Right forelimb (tissue), 1 donor: ENCODE measurements at regions not wholly inside any gene's neighbourhood (a gene's known extent, or its start where the extent isn't known, plus 50 kb on each side); places are given as distances from the start of the nearest gene placed in this dataset.

Source experiments
- DNase-seq: peaks from one replicate; pipeline ENCODE4 v3.0.0-alpha.2; 2018

GRCh38 chr2:62447411-62447810 is 58.6 kb downstream of the TMEM17 start:
- DNase-seq = no peak

DNA sequence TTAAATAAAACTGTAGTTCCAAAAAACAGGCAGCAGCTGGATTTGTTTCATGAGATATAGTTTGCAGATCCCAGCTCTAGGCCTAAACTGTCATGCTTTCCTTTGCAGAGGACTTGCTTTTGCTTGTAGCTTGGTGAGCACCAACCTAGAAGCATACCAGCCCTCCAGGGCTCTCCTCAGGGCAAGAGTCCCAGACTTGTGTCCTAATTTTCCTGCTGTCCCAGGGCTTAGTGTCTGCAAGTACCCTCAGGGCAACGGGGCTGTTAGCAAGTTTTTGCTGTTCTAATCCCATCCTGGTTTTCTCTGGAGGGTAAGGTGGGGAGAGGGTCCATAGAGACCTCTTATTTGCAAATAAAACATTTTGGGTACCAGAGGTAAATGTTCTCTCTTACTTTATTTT is 59.5 kb downstream of the TMEM17 start:
- no peak for DNase-seq

DNA sequence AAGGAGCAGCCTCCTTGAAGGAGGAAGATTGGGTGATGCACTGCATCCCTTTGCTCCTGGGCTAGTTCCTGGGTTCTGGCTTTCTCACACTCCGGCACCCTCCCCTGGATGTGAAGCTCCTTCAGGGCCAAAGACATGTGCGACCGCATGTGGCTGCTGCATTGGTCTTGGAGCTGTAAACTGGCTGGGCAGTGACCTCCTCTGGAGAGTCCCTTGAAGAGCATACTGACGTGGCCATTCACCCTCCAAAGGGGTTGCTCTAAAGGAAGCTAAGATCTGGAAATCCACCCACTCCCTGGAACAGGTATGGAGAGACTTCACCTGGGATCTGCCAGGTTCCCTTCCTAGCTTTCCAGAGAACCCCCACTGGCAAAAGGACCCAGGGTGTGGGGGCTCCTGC is 62.1 kb downstream of the TMEM17 start:
- no peak for DNase-seq

DNA sequence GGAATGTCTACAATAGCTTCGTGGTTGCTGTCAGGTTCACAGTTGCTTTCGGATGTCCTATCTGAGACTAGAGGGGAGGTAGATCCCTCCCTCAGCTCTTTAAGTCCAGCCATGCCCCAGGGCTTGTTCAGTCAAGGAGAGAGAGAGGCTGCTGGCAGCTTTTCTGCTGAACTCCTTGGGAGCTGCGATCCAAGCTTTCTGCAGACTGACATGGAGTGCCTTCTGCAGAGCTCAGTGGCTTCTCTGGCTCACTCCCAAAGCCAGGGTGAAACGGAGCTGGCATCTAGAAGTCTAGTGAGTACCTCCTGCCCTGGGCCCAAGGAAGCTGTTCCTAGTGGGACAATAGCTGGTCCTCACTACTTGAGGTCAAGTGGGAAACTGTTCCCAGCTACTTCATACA is 62.5 kb downstream of the TMEM17 start:
- no peak for DNase-seq

GRCh38 chr2:62441824-62442223 is 64.2 kb downstream of the TMEM17 start:
- no peak for DNase-seq

DNA sequence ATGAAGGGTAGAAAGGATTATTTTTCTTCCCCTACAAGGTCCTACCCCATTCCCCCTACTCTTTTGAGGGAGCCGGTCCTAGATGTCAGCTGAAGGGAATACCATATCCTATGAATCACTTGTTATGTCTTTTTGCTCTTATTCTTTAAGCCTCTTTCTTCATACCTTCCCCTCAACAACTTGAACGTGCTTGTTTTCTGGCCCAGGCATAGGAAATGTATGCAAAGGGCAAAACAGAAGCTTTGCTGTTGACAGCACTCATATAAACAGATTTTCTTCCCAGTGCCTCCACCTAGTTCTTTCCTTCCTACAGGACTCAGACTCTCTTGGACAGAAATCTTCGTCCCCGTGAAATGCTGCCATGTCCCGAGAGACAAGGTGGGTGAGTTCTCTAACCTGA is 64.6 kb downstream of the TMEM17 start:
- no peak for DNase-seq

GRCh38 chr2:62440281-62440946 is 65.6 kb downstream of the TMEM17 start:
- no peak for DNase-seq

GRCh38 chr2:62439425-62439824 is 66.6 kb downstream of the TMEM17 start:
- DNase-seq = no peak

- no peak for DNase-seq
Observed at GRCh38 chr2:62437785-62438184, 68.2 kb downstream of the TMEM17 start.

GRCh38 chr2:62435720-62436119 is 70.3 kb downstream of the TMEM17 start:
- DNase-seq = no peak

DNA sequence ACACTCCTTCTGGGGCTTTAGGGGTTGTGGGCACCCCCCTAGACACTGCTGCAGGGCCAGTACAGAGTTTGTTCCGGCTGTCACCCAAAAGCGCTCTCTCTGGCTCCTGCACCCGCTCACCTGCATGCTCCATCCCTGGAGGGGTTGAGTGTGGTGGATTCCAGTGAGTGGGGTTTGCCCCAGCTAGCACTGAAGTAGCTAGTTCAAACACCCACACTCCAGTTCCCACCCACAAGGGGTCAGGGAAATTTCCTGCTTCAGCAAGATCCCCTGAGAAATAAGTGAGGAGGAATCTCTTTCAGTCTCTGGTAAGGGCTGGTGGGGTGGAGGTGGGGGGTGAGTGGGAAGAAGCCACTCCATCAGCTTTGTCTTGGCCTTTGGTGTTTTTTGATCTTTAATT is 73.6 kb downstream of the TMEM17 start:
- DNase-seq = no peak

DNA sequence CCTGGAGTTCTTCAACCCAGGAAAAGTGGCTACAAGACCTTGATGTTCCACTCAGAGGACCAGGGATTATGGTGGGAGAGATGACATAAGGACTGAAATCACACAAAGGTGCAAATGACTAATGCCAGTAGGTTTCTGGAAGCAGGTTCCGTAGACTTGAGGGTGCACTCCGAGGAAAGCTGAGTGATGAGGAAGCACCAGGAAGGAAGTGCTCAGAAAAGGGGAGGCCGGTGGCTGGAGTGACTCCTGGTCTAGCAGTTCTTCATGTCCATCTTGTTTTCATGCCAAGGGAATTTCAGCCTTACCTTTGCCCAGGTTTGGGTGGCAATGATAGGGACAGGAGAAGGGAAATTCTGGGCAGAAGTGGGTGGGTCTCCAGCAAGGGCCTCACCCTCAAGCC is 74.5 kb downstream of the TMEM17 start:
- no peak for DNase-seq

GRCh38 chr2:62430146-62430545 is 75.8 kb downstream of the TMEM17 start:
- DNase-seq = no peak

- no peak for DNase-seq
Observed at GRCh38 chr2:62427146-62427545, 78.8 kb downstream of the TMEM17 start.

DNA sequence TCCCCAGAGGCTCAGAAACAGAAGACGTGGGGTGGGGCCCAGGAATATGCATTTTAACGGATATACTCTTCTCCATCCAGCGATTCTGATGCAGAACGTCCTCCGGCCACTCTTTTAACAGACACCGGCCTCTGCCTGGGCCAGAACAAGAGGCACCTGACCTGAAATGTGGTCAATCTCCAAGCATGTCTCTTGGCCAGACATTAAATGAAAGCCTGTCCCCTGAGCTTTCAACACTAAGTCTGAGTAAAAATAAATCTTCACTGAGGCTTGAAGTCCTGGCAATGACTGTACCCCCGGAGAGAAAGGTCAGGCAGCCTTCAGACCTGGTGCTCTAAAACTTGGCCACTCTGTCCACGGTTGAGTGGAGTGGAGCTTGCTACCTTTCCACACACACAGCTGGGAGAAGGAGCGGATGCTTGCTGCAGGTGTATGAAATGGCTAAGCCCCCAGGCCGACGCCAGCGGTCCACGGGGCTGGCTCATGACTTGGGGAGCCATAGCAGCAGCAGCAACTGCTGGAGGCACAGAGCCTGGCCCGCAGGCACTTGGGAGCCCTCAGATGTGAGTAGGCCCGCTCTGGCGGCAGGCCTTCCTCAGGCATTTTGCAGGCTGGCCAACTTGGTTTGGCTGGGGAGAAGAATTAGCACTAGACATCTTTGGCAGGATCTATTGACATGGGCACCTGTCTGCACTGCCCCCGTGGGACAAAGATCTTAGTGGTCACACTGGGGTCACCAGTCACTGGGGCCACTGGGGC is 79.7 kb downstream of the TMEM17 start:
- no peak for DNase-seq

GRCh38 chr2:62425684-62426083 is 80.3 kb downstream of the TMEM17 start:
- no peak for DNase-seq

DNA sequence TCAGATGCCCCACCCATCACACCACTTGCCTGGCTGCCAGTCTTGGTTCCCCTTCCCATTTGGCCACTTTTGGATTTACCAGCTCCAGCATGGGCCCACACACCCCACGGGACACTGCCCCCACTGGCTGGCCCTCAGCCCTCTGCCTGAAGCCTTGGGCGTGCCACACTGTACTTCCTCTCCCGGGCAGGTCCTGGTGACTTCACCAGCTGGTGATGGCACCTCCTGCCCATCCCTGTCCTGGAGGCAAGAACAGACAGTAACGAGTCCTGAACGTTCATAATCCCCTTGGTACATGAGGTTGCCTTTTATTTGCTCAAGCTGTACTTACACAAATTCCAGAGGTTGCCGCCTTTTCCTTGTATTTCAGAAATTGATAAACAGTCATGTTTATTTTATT is 81.1 kb downstream of the TMEM17 start:
- DNase-seq = no peak

GRCh38 chr2:62423883-62424458 is 82.0 kb downstream of the TMEM17 start:
- DNase-seq = no peak

DNA sequence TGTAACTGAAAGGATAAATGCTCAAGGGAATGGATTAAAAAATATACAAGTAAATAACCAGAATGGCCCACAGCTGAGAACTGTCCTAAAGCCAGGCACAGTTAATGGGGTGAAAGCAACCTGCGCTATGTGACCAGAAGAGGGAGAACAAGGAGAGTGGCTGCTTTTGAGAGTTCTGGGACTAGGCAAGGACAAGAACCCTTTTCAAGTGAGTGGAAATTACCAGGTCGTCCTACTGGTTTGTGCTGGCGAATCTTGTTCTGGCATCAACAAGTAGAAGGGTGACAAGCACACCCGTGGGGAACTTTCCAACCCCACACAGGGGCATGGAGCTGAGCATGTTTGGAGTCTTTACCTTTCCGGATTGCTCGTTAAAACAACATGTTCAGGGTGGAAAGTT is 82.8 kb downstream of the TMEM17 start:
- DNase-seq = no peak

DNA sequence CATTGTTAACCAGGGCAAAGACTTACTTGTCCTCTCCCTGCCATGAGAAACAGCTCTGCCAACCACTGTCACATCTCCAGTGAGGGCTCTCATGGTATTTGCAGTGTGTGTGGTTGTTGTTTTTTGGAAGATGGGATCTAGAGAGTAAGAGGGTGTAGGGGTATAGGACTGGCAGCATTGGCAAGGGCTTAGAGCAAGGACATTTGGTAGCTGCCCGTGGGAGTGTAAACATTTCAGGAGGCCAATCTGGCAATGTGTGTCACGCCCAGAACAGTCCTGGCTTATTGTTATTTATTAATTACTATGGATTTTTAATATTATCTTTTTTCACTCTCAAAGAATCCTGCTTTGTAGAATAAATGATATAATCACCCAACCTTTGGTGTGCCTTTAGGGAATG is 90.5 kb downstream of the TMEM17 start:
- no peak for DNase-seq

- DNase-seq = no peak
Observed at GRCh38 chr2:62415019-62415431, 91.0 kb downstream of the TMEM17 start.

GRCh38 chr2:62413116-62413663 is 92.8 kb downstream of the TMEM17 start:
- no peak for DNase-seq

GRCh38 chr2:62412347-62412742 is 93.7 kb downstream of the TMEM17 start:
- no peak for DNase-seq

DNA sequence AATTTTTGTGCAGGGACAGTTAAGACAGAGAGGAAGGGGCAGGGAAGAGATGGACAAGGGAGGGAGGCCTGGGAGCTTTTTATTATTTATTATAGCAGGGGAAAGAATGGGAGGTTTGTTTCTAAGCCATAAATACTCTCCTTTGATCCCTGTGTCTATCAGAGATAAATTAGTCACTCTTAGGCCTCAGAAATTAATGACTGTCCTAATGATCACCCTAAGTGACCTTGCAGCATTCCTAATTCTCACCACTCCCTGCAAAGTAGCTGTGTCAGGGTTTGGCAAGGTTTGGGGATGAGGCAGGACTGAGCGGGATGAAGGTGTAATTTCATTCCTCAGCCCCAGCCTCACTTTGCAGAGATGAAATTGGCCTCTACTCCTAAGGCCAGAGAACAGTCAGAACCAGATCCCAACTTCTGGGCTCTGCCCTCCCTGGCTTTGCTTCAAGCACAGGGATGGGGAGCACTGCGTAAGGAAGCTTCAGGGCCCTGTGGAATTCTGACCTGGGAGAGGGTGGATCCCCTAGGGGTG is 95.0 kb downstream of the TMEM17 start:
- no peak for DNase-seq
